Uterus (tissue), 3 donors: ENCODE measurements at regions not wholly inside any gene's neighbourhood (a gene's known extent, or its start where the extent isn't known, plus 50 kb on each side); places are given as distances from the start of the nearest gene placed in this dataset.

Experiments
- DNase-seq, 2 donors: peaks; one replicate each; pipeline ENCODE4 v3.0.0-alpha.2; 2019 to 2020
- H3K27ac ChIP-seq, 2 donors: fragments of 200-600 bp; sonication (generic); 1 replicate in 1 of 2; 2 replicates in 1 of 2; pipeline ENCODE4 v1.5.1; 2016 to 2018
- H3K27me3 ChIP-seq, 2 donors: fragments of 200-600 bp; sonication (generic); one replicate each; pipeline ENCODE4 v1.5.1; 2018 to 2019; ENCODE audit warnings: control low read depth in 1 of 2
- H3K36me3 ChIP-seq, 2 donors: fragments of 200-600 bp; sonication (generic); one replicate each; pipeline ENCODE4 v1.5.1; 2019; ENCODE audit warnings: control low read depth in 1 of 2
- H3K4me1 ChIP-seq, 2 donors: fragments of 200-600 bp; sonication (generic); one replicate each; pipeline ENCODE4 v1.5.1; 2018 to 2019; ENCODE audit warnings: control low read depth in 1 of 2
- H3K4me3 ChIP-seq, 2 donors: fragments of 200-600 bp; sonication (generic); 1 replicate in 1 of 2; 2 replicates in 1 of 2; pipeline ENCODE4 v1.5.1; 2018 to 2019; ENCODE audit warnings: mild to moderate bottlenecking in 1 of 2
- H3K9me3 ChIP-seq, 2 donors: fragments of 200-600 bp; sonication (generic); one replicate each; pipeline ENCODE4 v1.5.1; 2019; ENCODE audit warnings: control low read depth in 1 of 2
- CTCF ChIP-seq, 4 experiments: fragments of 200-600 bp in 2 of 4; fragments of 450-650 bp in 2 of 4; sonication (generic) in 2 of 4; IDR thresholded peaks; one replicate each; pipeline ENCODE4 v1.5.1; 2016 to 2019; ENCODE audit warnings: antibody characterized with exemption in 4 of 4, mild to moderate bottlenecking in 2 of 4, moderate library complexity in 1 of 4
- POLR2A ChIP-seq, 2 donors: fragments of 450-650 bp; IDR thresholded peaks; one replicate each; pipeline ENCODE4 v1.6.1; 2016; ENCODE audit warnings: antibody characterized with exemption in 2 of 2, mild to moderate bottlenecking in 1 of 2, moderate library complexity in 1 of 2
- intact Hi-C: fragments of 100-400 bp; cut with DNase I; formaldehyde crosslinking; loops from one replicate; pipeline ENCODE4 v1.15.1; 2023; ENCODE audit warnings: low total_unique reads
- donor health status: DM: yes; HTN: yes; CAD: no.

GRCh38 chr4:156710365-156711192, 261.0 kb downstream of the PDGFC start:
- Histone ChIP-seq H3K9me3 (no peaks in the 10 kb centered on the region), H3K27ac (no peak overlapping the region), H3K4me3 (no peak overlapping the region), H3K36me3 (no peaks in the 10 kb centered on the region), H3K27me3 (no peaks in the 10 kb centered on the region), H3K4me1 (no peaks in the 10 kb centered on the region)
- no peak for DNase-seq
- TF ChIP-seq POLR2A (IDR thresholded peaks at IDR 0.05) (no peak), CTCF (IDR thresholded peaks at IDR 0.05) (no peak)
- intact Hi-C loops: no loop called here

GRCh38 chr4:156705311-156705710, 266.3 kb downstream of the PDGFC start:
- no peaks in the 10 kb centered on the region for H3K4me1 ChIP-seq
- H3K27me3 ChIP-seq: no peaks in the 10 kb centered on the region
- DNase-seq: no peak
- no peak overlapping the region for H3K4me3 ChIP-seq
- no peaks in the 10 kb centered on the region for H3K9me3 ChIP-seq
- intact Hi-C loops: no loop called here
- no peak overlapping the region for H3K27ac ChIP-seq
- no peaks in the 10 kb centered on the region for H3K36me3 ChIP-seq
- TF ChIP-seq CTCF (IDR thresholded peaks at IDR 0.05) (no peak), POLR2A (IDR thresholded peaks at IDR 0.05) (no peak)

GRCh38 chr4:156695163-156695562, 276.4 kb downstream of the PDGFC start:
- H3K9me3 ChIP-seq: no peaks in the 10 kb centered on the region
- intact Hi-C loops: no loop called here
- DNase-seq: no peak
- H3K36me3 ChIP-seq: no peaks in the 10 kb centered on the region
- no peak overlapping the region for H3K27ac ChIP-seq
- TF ChIP-seq CTCF (IDR thresholded peaks at IDR 0.05) (no peak), POLR2A (IDR thresholded peaks at IDR 0.05) (no peak)
- H3K4me1 ChIP-seq: no peaks in the 10 kb centered on the region
- H3K4me3 ChIP-seq: no peak overlapping the region
- no peaks in the 10 kb centered on the region for H3K27me3 ChIP-seq

DNA sequence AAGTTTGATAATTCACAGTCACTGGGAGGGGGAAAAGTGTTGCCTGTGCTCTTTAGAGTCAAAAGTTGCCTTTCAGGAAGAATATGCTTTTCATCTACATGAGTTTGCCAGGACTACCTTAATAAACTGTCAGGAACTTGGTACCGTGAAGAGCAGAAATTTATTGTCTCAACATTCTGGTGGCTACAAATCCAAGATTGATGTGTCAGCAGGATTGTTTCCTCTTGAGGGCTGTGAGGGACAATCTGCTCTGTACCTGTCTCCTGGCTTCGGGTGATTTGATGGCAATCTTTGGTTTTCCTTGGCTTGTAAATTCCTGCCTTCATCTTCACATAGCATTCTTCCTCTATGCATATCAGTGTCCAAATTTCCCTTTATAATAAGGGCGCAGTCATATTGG, 277.2 kb downstream of the PDGFC start:
- Histone ChIP-seq H3K27me3 (no peaks in the 10 kb centered on the region), H3K4me3 (no peak overlapping the region), H3K27ac (no peak overlapping the region), H3K9me3 (no peaks in the 10 kb centered on the region), H3K36me3 (no peaks in the 10 kb centered on the region), H3K4me1 (no peaks in the 10 kb centered on the region)
- no peak for TF ChIP-seq POLR2A (IDR thresholded peaks at IDR 0.05)
- no peak for TF ChIP-seq CTCF (IDR thresholded peaks at IDR 0.05)
- DNase-seq: no peak
- intact Hi-C loops: no loop called here

GRCh38 chr4:156693557-156693956, 278.0 kb downstream of the PDGFC start:
- TF ChIP-seq POLR2A (IDR thresholded peaks at IDR 0.05): no peak
- no peak for TF ChIP-seq CTCF (IDR thresholded peaks at IDR 0.05)
- DNase-seq: no peak
- Histone ChIP-seq H3K4me3 (no peak overlapping the region), H3K4me1 (no peaks in the 10 kb centered on the region), H3K27me3 (no peaks in the 10 kb centered on the region), H3K36me3 (no peaks in the 10 kb centered on the region), H3K27ac (no peak overlapping the region), H3K9me3 (no peaks in the 10 kb centered on the region)
- intact Hi-C loops: no loop called here
